Hepatocyte (in vitro differentiated cells): ENCODE measurements at regions not wholly inside any gene's neighbourhood (a gene's known extent, or its start where the extent isn't known, plus 50 kb on each side); places are given as distances from the start of the nearest gene placed in this dataset.

Experiments used
- DNase-seq: peaks from one replicate; pipeline ENCODE4 v3.0.0-alpha.2; 2016; ENCODE audit warnings: low spot score
- H2AFZ ChIP-seq: fragments of 200-600 bp; sonication (generic); 2 replicates; pipeline ENCODE4 v1.6.0; 2016; ENCODE audit warnings: antibody characterized with exemption, mild to moderate bottlenecking
- H3K27ac ChIP-seq: fragments of 200-600 bp; sonication (generic); 2 replicates; pipeline ENCODE4 v1.5.1; 2016; ENCODE audit warnings: mild to moderate bottlenecking
- H3K27me3 ChIP-seq: fragments of 200-600 bp; sonication (generic); 2 replicates; pipeline ENCODE4 v1.6.1; 2016
- H3K36me3 ChIP-seq: fragments of 200-600 bp; sonication (generic); replicated peaks from 2 replicates; pipeline ENCODE4 v1.5.1; 2016; ENCODE audit warnings: low read depth; ENCODE audit not compliant: insufficient read depth
- H3K4me1 ChIP-seq: fragments of 200-600 bp; sonication (generic); 2 replicates; pipeline ENCODE4 v1.5.1; 2016; ENCODE audit warnings: mild to moderate bottlenecking, moderate library complexity; ENCODE audit not compliant: insufficient read depth
- H3K4me2 ChIP-seq: fragments of 200-600 bp; sonication (generic); 2 replicates; pipeline ENCODE4 v1.6.0; 2016
- H3K4me3 ChIP-seq: fragments of 200-600 bp; sonication (generic); 2 replicates; pipeline ENCODE4 v1.5.1; 2016; ENCODE audit warnings: mild to moderate bottlenecking
- H3K79me2 ChIP-seq: fragments of 200-600 bp; sonication (generic); 2 replicates; pipeline ENCODE4 v1.6.0; 2017; ENCODE audit warnings: mild to moderate bottlenecking
- H3K9me2 ChIP-seq: fragments of 200-600 bp; sonication (generic); replicated peaks from 2 replicates; pipeline ENCODE4 v1.6.0; 2017; ENCODE audit warnings: mild to moderate bottlenecking; ENCODE audit not compliant: insufficient read depth
- H3K9me3 ChIP-seq: fragments of 200-600 bp; sonication (generic); 2 replicates; pipeline ENCODE4 v1.5.1; 2016; ENCODE audit warnings: low read depth, mild to moderate bottlenecking
- H4K20me1 ChIP-seq: fragments of 200-600 bp; sonication (generic); 2 replicates; pipeline ENCODE4 v1.6.0; 2016; ENCODE audit warnings: mild to moderate bottlenecking; ENCODE audit not compliant: insufficient read depth, poor library complexity, severe bottlenecking
- CTCF ChIP-seq: fragments of 200-600 bp; sonication (generic); IDR thresholded peaks from 2 replicates; pipeline ENCODE4 v1.5.1; 2016; ENCODE audit warnings: antibody characterized with exemption, mild to moderate bottlenecking; ENCODE audit not compliant: poor library complexity
- EZH2 ChIP-seq: fragments of 200-600 bp; sonication (generic); IDR thresholded peaks from 2 replicates; pipeline ENCODE4 v1.6.1; 2016; ENCODE audit warnings: antibody characterized with exemption, mild to moderate bottlenecking, borderline replicate concordance
- EZH2phosphoT487 ChIP-seq: fragments of 200-600 bp; sonication (generic); IDR thresholded peaks from one replicate; pipeline ENCODE4 v1.6.1; 2018; ENCODE audit warnings: antibody characterized with exemption, mild to moderate bottlenecking, low read depth, moderate library complexity; ENCODE audit not compliant: unreplicated experiment, severe bottlenecking
- WGBS: methylation state at CpG from one replicate; pipeline ENCODE4 v1.1.6; 2016; ENCODE audit warnings: low lambda C conversion rate; ENCODE audit errors: missing lambda C conversion rate; 5-methylcytosine and 5-hydroxymethylcytosine counted together

GRCh38 chr18:78742218-78742745, 237.3 kb upstream of the SALL3 start:
- TF ChIP-seq EZH2 (no peak), EZH2phosphoT487 (no peak), CTCF (no peak)
- H3K4me2 ChIP-seq: no peak overlapping the region
- H3K9me3 ChIP-seq: no peaks in the 10 kb centered on the region
- H3K9me2 ChIP-seq: no peaks in the 10 kb centered on the region
- peaks cover 3% of the 10 kb centered on the region for H3K27me3 ChIP-seq
- no peak overlapping the region for H3K27ac ChIP-seq
- no peaks in the 10 kb centered on the region for H4K20me1 ChIP-seq
- H3K4me1 ChIP-seq: no peaks in the 10 kb centered on the region
- H3K36me3 ChIP-seq: no peaks in the 10 kb centered on the region
- H3K4me3 ChIP-seq: no peak overlapping the region
- DNase-seq: no peak
- H2AFZ ChIP-seq: no peak overlapping the region
- WGBS: 93% methylated on average over 11 of the region's 11 CpGs
- no peaks in the 10 kb centered on the region for H3K79me2 ChIP-seq

- H3K4me3 ChIP-seq: no peak overlapping the region
- H3K9me2 ChIP-seq: no peaks in the 10 kb centered on the region
- no peak for DNase-seq
- TF ChIP-seq EZH2 (no peak), EZH2phosphoT487 (no peak), CTCF (no peak)
- H3K27ac ChIP-seq: no peak overlapping the region
- 87% methylated on average over 9 of the region's 9 CpGs for WGBS
- no peaks in the 10 kb centered on the region for H3K79me2 ChIP-seq
- no peak overlapping the region for H3K4me2 ChIP-seq
- H2AFZ ChIP-seq: no peak overlapping the region
- no peaks in the 10 kb centered on the region for H3K4me1 ChIP-seq
- no peaks in the 10 kb centered on the region for H4K20me1 ChIP-seq
- no peaks in the 10 kb centered on the region for H3K9me3 ChIP-seq
- no peaks in the 10 kb centered on the region for H3K36me3 ChIP-seq
- H3K27me3 ChIP-seq: peaks cover 8% of the 10 kb centered on the region
Measured at GRCh38 chr18:78743078-78743477, 236.5 kb upstream of the SALL3 start.

GRCh38 chr18:78751664-78752063, 228.0 kb upstream of the SALL3 start:
- Histone ChIP-seq H2AFZ (no peak overlapping the region), H3K79me2 (no peaks in the 10 kb centered on the region), H3K27me3 (peaks cover 5% of the 10 kb centered on the region), H3K4me3 (no peak overlapping the region), H3K36me3 (no peaks in the 10 kb centered on the region), H4K20me1 (no peaks in the 10 kb centered on the region), H3K4me2 (no peak overlapping the region), H3K9me3 (no peaks in the 10 kb centered on the region), H3K9me2 (no peaks in the 10 kb centered on the region), H3K4me1 (no peaks in the 10 kb centered on the region), H3K27ac (no peak overlapping the region)
- no peak for DNase-seq
- TF ChIP-seq EZH2phosphoT487 (no peak), EZH2 (no peak), CTCF (no peak)
- WGBS: 94% methylated on average over 17 of the region's 17 CpGs

- no peak for DNase-seq
- no peaks in the 10 kb centered on the region for H3K9me2 ChIP-seq
- no peak overlapping the region for H3K27ac ChIP-seq
- peaks cover 2% of the 10 kb centered on the region for H3K27me3 ChIP-seq
- H3K4me3 ChIP-seq: no peak overlapping the region
- H3K9me3 ChIP-seq: no peaks in the 10 kb centered on the region
- H3K79me2 ChIP-seq: no peaks in the 10 kb centered on the region
- TF ChIP-seq CTCF (no peak), EZH2 (no peak), EZH2phosphoT487 (no peak)
- 98% methylated on average over 23 of the region's 23 CpGs for WGBS
- H3K4me2 ChIP-seq: no peak overlapping the region
- no peak overlapping the region for H2AFZ ChIP-seq
- no peaks in the 10 kb centered on the region for H4K20me1 ChIP-seq
- no peaks in the 10 kb centered on the region for H3K36me3 ChIP-seq
- no peaks in the 10 kb centered on the region for H3K4me1 ChIP-seq
Measured at GRCh38 chr18:78753240-78753639, 226.4 kb upstream of the SALL3 start.
